Osteoblast (primary cell): ENCODE measurements at regions not wholly inside any gene's neighbourhood (a gene's known extent, or its start where the extent isn't known, plus 50 kb on each side); places are given as distances from the start of the nearest gene placed in this dataset.

Source experiments
- DNase-seq: peaks from one replicate; pipeline ENCODE4 v3.0.0; 2011; ENCODE audit warnings: low spot score, mixed read lengths; ENCODE audit not compliant: insufficient read length; ENCODE audit errors: missing footprints
- H2AFZ ChIP-seq: 2 replicates; pipeline ENCODE4 v1.6.0; 2011; ENCODE audit warnings: mild to moderate bottlenecking, low read length
- H3K27ac ChIP-seq: 2 replicates; pipeline ENCODE4 v1.5.1; 2011; ENCODE audit warnings: mild to moderate bottlenecking, low read depth, low read length, moderate library complexity
- H3K27me3 ChIP-seq: 2 replicates; pipeline ENCODE4 v1.6.0; 2012; ENCODE audit warnings: mild to moderate bottlenecking, control low read depth, inconsistent platforms, low read length, moderate library complexity; ENCODE audit not compliant: insufficient read depth
- H3K36me3 ChIP-seq: 2 replicates; pipeline ENCODE4 v1.5.1; 2011; ENCODE audit warnings: mild to moderate bottlenecking, low read length, control low read depth, moderate library complexity; ENCODE audit not compliant: insufficient read depth
- H3K4me1 ChIP-seq: 2 replicates; pipeline ENCODE4 v1.5.1; 2011; ENCODE audit warnings: mild to moderate bottlenecking, low read length, control low read depth, moderate library complexity; ENCODE audit not compliant: insufficient read depth
- H3K4me2 ChIP-seq: 2 replicates; pipeline ENCODE4 v1.6.0; 2011; ENCODE audit warnings: mild to moderate bottlenecking, low read length; ENCODE audit not compliant: insufficient read depth
- H3K4me3 ChIP-seq: fragments of 200-600 bp; sonication (generic); 3 replicates; pipeline ENCODE4 v1.5.1; 2012; ENCODE audit warnings: mild to moderate bottlenecking, low read length, inconsistent platforms; ENCODE audit not compliant: insufficient read depth
- H3K79me2 ChIP-seq: 2 replicates; pipeline ENCODE4 v1.6.0; 2012; ENCODE audit warnings: mild to moderate bottlenecking, low read length, control low read depth, inconsistent platforms; ENCODE audit not compliant: insufficient read depth
- H3K9me3 ChIP-seq: 2 replicates; pipeline ENCODE4 v1.5.1; 2011; ENCODE audit warnings: low read depth, low read length, control low read depth
- H4K20me1 ChIP-seq: 2 replicates; pipeline ENCODE4 v1.6.0; 2012; ENCODE audit warnings: mild to moderate bottlenecking, low read length, control low read depth; ENCODE audit not compliant: insufficient read depth
- CTCF ChIP-seq: IDR thresholded peaks from 2 replicates; pipeline ENCODE4 v1.5.1; 2011; ENCODE audit warnings: mild to moderate bottlenecking, low read depth, low read length, moderate library complexity; ENCODE audit errors: extremely low read depth

- Histone ChIP-seq H3K4me1 (no peaks in the 10 kb centered on the region), H3K4me3 (no peak overlapping the region), H3K79me2 (no peaks in the 10 kb centered on the region), H2AFZ (no peak overlapping the region), H3K36me3 (no peaks in the 10 kb centered on the region), H3K27me3 (peaks cover 3% of the 10 kb centered on the region), H3K27ac (no peak overlapping the region), H4K20me1 (no peaks in the 10 kb centered on the region), H3K4me2 (no peak overlapping the region), H3K9me3 (no peaks in the 10 kb centered on the region)
- peak; percentile 19 for DNase-seq
- peak; percentile 62 for TF ChIP-seq CTCF
Observed at GRCh38 chrX:100512471-100512870, 72.3 kb upstream of the TNMD start.

GRCh38 chrX:100494646-100495370, 84.7 kb upstream of the PCDH19 start:
- Histone ChIP-seq H3K79me2 (no peaks in the 10 kb centered on the region), H4K20me1 (no peaks in the 10 kb centered on the region), H3K27me3 (peaks cover 9% of the 10 kb centered on the region), H3K4me3 (no peak overlapping the region), H3K9me3 (no peaks in the 10 kb centered on the region), H3K36me3 (no peaks in the 10 kb centered on the region), H3K4me2 (no peak overlapping the region), H3K4me1 (no peaks in the 10 kb centered on the region), H3K27ac (no peak overlapping the region), H2AFZ (no peak overlapping the region)
- TF ChIP-seq CTCF: no peak
- DNase-seq: no peak

- Histone ChIP-seq H3K36me3 (no peaks in the 10 kb centered on the region), H3K4me3 (no peak overlapping the region), H2AFZ (no peak overlapping the region), H3K27ac (no peak overlapping the region), H3K4me1 (no peaks in the 10 kb centered on the region), H3K9me3 (no peaks in the 10 kb centered on the region), H3K79me2 (no peaks in the 10 kb centered on the region), H4K20me1 (no peaks in the 10 kb centered on the region), H3K4me2 (no peak overlapping the region), H3K27me3 (peaks cover 16% of the 10 kb centered on the region)
- no peak for TF ChIP-seq CTCF
- no peak for DNase-seq
Observed at GRCh38 chrX:100491174-100491573, 81.1 kb upstream of the PCDH19 start.

- no peak overlapping the region for H3K4me3 ChIP-seq
Observed at GRCh38 chrX:100487795-100488194, 77.7 kb upstream of the PCDH19 start.

More at GRCh38 chrX:100487795-100488194, 77.7 kb upstream of the PCDH19 start:
- no peak for TF ChIP-seq CTCF
- Histone ChIP-seq H3K9me3 (no peaks in the 10 kb centered on the region), H3K27me3 (peaks cover 7% of the 10 kb centered on the region), H3K4me1 (no peaks in the 10 kb centered on the region), H3K4me2 (no peak overlapping the region), H3K79me2 (no peaks in the 10 kb centered on the region), H2AFZ (no peak overlapping the region), H4K20me1 (no peaks in the 10 kb centered on the region), H3K27ac (no peak overlapping the region), H3K36me3 (no peaks in the 10 kb centered on the region)
- no peak for DNase-seq
